ENCODE measurements at regions not wholly inside any gene's neighbourhood (a gene's known extent, or its start where the extent isn't known, plus 50 kb on each side); places are given as distances from the start of the nearest gene placed in this dataset.

GRCh38 chr2:105587637-105588036 is 157.1 kb upstream of the NCK2 start:
- TF ChIP-seq, protein P1, sequence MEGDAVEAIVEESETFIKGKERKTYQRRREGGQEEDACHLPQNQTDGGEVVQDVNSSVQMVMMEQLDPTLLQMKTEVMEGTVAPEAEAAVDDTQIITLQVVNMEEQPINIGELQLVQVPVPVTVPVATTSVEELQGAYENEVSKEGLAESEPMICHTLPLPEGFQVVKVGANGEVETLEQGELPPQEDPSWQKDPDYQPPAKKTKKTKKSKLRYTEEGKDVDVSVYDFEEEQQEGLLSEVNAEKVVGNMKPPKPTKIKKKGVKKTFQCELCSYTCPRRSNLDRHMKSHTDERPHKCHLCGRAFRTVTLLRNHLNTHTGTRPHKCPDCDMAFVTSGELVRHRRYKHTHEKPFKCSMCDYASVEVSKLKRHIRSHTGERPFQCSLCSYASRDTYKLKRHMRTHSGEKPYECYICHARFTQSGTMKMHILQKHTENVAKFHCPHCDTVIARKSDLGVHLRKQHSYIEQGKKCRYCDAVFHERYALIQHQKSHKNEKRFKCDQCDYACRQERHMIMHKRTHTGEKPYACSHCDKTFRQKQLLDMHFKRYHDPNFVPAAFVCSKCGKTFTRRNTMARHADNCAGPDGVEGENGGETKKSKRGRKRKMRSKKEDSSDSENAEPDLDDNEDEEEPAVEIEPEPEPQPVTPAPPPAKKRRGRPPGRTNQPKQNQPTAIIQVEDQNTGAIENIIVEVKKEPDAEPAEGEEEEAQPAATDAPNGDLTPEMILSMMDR (conservative IDR thresholded peaks at IDR 0.05 in 1 of 2, IDR thresholded peaks at IDR 0.05 in 1 of 2; ENCODE audit: extremely low read depth in 1 of 2, insufficient read depth in 1 of 2, low read depth in 1 of 2, low read length in 2 of 2): no peak
- no peak for TF ChIP-seq EZH2 (IDR thresholded peaks at IDR 0.05; ENCODE audit: borderline replicate concordance, low read length)
